ENCODE measurements at regions not wholly inside any gene's neighbourhood (a gene's known extent, or its start where the extent isn't known, plus 50 kb on each side); places are given as distances from the start of the nearest gene placed in this dataset.

- no peak for DNase-seq (ENCODE audit: low spot score)
Observed at GRCh38 chr2:122993592-122993991, 1031.5 kb upstream of the CNTNAP5 start.

GRCh38 chr2:122999258-122999657 is 1025.8 kb upstream of the CNTNAP5 start:
- no peak for DNase-seq (ENCODE audit: low spot score)

GRCh38 chr2:122999821-123000220 is 1025.3 kb upstream of the CNTNAP5 start:
- no peak for DNase-seq (ENCODE audit: low spot score)

- no peak for DNase-seq (ENCODE audit: low spot score)
Observed at GRCh38 chr2:123002660-123003248, 1022.3 kb upstream of the CNTNAP5 start.

- DNase-seq (ENCODE audit: low spot score), result no peak
Observed at GRCh38 chr2:123015186-123015585, 1009.9 kb upstream of the CNTNAP5 start.

GRCh38 chr2:123035541-123035940 is 989.5 kb upstream of the CNTNAP5 start:
- no peak for DNase-seq (ENCODE audit: low spot score)

GRCh38 chr2:123036300-123036699 is 988.8 kb upstream of the CNTNAP5 start:
- DNase-seq (ENCODE audit: low spot score), result no peak

- no peak for DNase-seq (ENCODE audit: low spot score)
Observed at GRCh38 chr2:123040506-123040905, 984.6 kb upstream of the CNTNAP5 start.

- DNase-seq (ENCODE audit: low spot score), result no peak
Observed at GRCh38 chr2:123043458-123043857, 981.6 kb upstream of the CNTNAP5 start.

GRCh38 chr2:123045713-123046112 is 979.4 kb upstream of the CNTNAP5 start:
- no peak for DNase-seq (ENCODE audit: low spot score)

GRCh38 chr2:123047186-123047585 is 977.9 kb upstream of the CNTNAP5 start:
- DNase-seq (ENCODE audit: low spot score), result no peak

- DNase-seq (ENCODE audit: low spot score), result no peak
Observed at GRCh38 chr2:123051136-123051535, 974.0 kb upstream of the CNTNAP5 start.

GRCh38 chr2:123061534-123061933 is 963.6 kb upstream of the CNTNAP5 start:
- DNase-seq (ENCODE audit: low spot score), result no peak

GRCh38 chr2:123073371-123073770 is 951.7 kb upstream of the CNTNAP5 start:
- no peak for DNase-seq (ENCODE audit: low spot score)

GRCh38 chr2:123073956-123074355 is 951.1 kb upstream of the CNTNAP5 start:
- no peak for DNase-seq (ENCODE audit: low spot score)

GRCh38 chr2:123077101-123077500 is 948.0 kb upstream of the CNTNAP5 start:
- no peak for DNase-seq (ENCODE audit: low spot score)

GRCh38 chr2:123080331-123080730 is 944.8 kb upstream of the CNTNAP5 start:
- DNase-seq (ENCODE audit: low spot score), result no peak

GRCh38 chr2:123085484-123085883 is 939.6 kb upstream of the CNTNAP5 start:
- no peak for DNase-seq (ENCODE audit: low spot score)

GRCh38 chr2:123086613-123087385 is 938.3 kb upstream of the CNTNAP5 start:
- no peak for DNase-seq (ENCODE audit: low spot score)

GRCh38 chr2:123091471-123091870 is 933.6 kb upstream of the CNTNAP5 start:
- no peak for DNase-seq (ENCODE audit: low spot score)

GRCh38 chr2:123093199-123093598 is 931.9 kb upstream of the CNTNAP5 start:
- DNase-seq (ENCODE audit: low spot score), result no peak

GRCh38 chr2:123095219-123095835 is 929.8 kb upstream of the CNTNAP5 start:
- DNase-seq (ENCODE audit: low spot score), result no peak

GRCh38 chr2:123098619-123099018 is 926.5 kb upstream of the CNTNAP5 start:
- DNase-seq (ENCODE audit: low spot score), result no peak

Data from GM03348 (cell line).